Heart right ventricle (tissue), 16 donors: ENCODE measurements at regions not wholly inside any gene's neighbourhood (a gene's known extent, or its start where the extent isn't known, plus 50 kb on each side); places are given as distances from the start of the nearest gene placed in this dataset.

Experiments used
- ATAC-seq, 8 donors: fragments of 200-7000 bp; cut with Tn5 transposase; one replicate each; pipeline ENCODE4 v1.9.1; 2020; ENCODE audit warnings: mild to moderate bottlenecking in 8 of 8, moderate library complexity in 8 of 8, moderate number of reproducible peaks in 1 of 8
- DNase-seq, 2 donors: peaks; one replicate each; pipeline ENCODE4 v3.0.0-alpha.2; 2020
- H3K27ac ChIP-seq, 10 donors: fragments of 200-600 bp; sonication (generic) in 2 of 10; one replicate each; pipeline versions ENCODE4 v1.5.0 to v1.8.0; 2020 to 2022; ENCODE audit warnings: mild to moderate bottlenecking in 3 of 10
- H3K27me3 ChIP-seq, 7 donors: fragments of 200-600 bp; one replicate each; pipeline ENCODE4 v1.8.0; 2021 to 2022; ENCODE audit warnings: mild to moderate bottlenecking in 2 of 7
- H3K36me3 ChIP-seq, 9 donors: fragments of 200-600 bp; sonication (generic) in 1 of 9; one replicate each; pipeline versions ENCODE4 v1.5.0 to v1.8.0; 2020 to 2022; ENCODE audit warnings: mild to moderate bottlenecking in 2 of 9
- H3K4me1 ChIP-seq, 9 donors: fragments of 200-600 bp; sonication (generic) in 1 of 9; one replicate each; pipeline versions ENCODE4 v1.5.0 to v1.8.0; 2020 to 2022; ENCODE audit warnings: mild to moderate bottlenecking in 4 of 9
- H3K4me3 ChIP-seq, 10 donors: fragments of 200-600 bp; sonication (generic) in 2 of 10; one replicate each; pipeline versions ENCODE4 v1.5.0 to v1.8.0; 2020 to 2022; ENCODE audit warnings: mild to moderate bottlenecking in 7 of 10, moderate library complexity in 2 of 10
- H3K9me3 ChIP-seq, 11 donors: fragments of 200-600 bp in 10 of 11; sonication (generic) in 2 of 11; one replicate each; pipeline versions ENCODE4 v1.5.0 to v1.8.0; 2013 to 2022; ENCODE audit warnings: mild to moderate bottlenecking in 2 of 11, control low read depth in 1 of 11, moderate library complexity in 1 of 11
- WGBS, 2 donors: extraction: QIAGEN DNeasy Blood & Tissue Kit; methylation state at CpG; one replicate each; pipeline ENCODE4 v1.1.7; 2013; ENCODE audit warnings: inconsistent platforms in 1 of 2; 5-methylcytosine and 5-hydroxymethylcytosine counted together
- intact Hi-C, 10 donors: fragments of 100-400 bp; cut with DNase I; formaldehyde crosslinking; loops; one replicate each; pipeline versions ENCODE4 v1.11.1 to v1.14.2; 2022
- TF ChIP-seq, protein P1 (sequence below), 9 donors: fragments of 200-600 bp; sonication (generic) in 2 of 9; IDR thresholded peaks; one replicate each; pipeline versions ENCODE4 v1.5.0 to v1.8.0; 2021 to 2022; ENCODE audit warnings: antibody characterized with exemption in 9 of 9, mild to moderate bottlenecking in 5 of 9, moderate library complexity in 1 of 9
- donor health status: Arrhythmogenic right ventricular cardiomyopathy.
- donor health status: ischemic (EF 13 %, LVEDD 7.1; RV severe dilation, severe dysfunction).
- donor health status: healthy with polysubstance abuse.
- donor health status: DM: no; HTN: yes; CAD: no.
- donor health status: DM: no; HTN: no; CAD: no.
- donor health status: ischemic (EF 25% LVEDD 6.9; RV normal size, moderate dysfunction).
- donor health status: ischemic (EF 25% LVEDD 5.7; RV mildly dilated, moderate dysfunction).
- donor health status: healthy.
- donor health status: DM: yes; HTN: yes; CAD: no.
- donor health status: Ischemic cardiomyopathy.
- donor health status: ischemic (EF 35%, LVEDD 5.7; RV mildly dilated, moderate dysfunction).
- donor health status: nonischemic (EF 11% LVEDD 7.7; RV severe dilation, severe dysfunction).
- donor health status: DM: yes; HTN: yes; CAD: no.
- donor health status: PGD.
- donor health status: ischemic (EF 29% LVEDD 5.4; RV normal size, mild dysfunction).
- donor health status: nonischemic (EF 23%, LVEDD 6.1; RV moderate dilation, normal function).

DNA sequence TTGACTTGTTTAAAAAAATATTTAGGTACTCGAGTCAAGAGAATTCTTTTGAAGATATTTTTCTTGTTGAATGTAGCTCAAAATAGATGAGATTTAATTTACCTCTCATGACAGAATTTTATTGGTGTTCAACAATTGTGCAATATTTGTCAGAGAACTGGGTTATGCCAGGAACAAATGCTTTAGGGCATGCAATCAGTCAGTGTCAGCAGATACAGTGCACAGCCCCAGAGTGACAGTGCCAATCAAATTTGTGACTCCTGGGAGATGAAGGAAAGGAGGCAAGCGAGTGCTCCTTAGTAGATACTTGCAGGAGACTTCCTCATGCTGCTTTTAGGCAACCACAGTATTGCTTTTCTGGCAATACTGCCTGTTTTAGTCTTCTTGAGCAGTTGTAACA lies 81.2 kb upstream of the DSEL start:
- ATAC-seq (no peak), DNase-seq (no peak)
- TF ChIP-seq, protein P1, sequence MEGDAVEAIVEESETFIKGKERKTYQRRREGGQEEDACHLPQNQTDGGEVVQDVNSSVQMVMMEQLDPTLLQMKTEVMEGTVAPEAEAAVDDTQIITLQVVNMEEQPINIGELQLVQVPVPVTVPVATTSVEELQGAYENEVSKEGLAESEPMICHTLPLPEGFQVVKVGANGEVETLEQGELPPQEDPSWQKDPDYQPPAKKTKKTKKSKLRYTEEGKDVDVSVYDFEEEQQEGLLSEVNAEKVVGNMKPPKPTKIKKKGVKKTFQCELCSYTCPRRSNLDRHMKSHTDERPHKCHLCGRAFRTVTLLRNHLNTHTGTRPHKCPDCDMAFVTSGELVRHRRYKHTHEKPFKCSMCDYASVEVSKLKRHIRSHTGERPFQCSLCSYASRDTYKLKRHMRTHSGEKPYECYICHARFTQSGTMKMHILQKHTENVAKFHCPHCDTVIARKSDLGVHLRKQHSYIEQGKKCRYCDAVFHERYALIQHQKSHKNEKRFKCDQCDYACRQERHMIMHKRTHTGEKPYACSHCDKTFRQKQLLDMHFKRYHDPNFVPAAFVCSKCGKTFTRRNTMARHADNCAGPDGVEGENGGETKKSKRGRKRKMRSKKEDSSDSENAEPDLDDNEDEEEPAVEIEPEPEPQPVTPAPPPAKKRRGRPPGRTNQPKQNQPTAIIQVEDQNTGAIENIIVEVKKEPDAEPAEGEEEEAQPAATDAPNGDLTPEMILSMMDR (IDR thresholded peaks at IDR 0.05), result no peak
- Histone ChIP-seq H3K27ac (no peak overlapping the region), H3K9me3 (peaks cover 0 to 22% (median 0%) of the 10 kb centered on the region in 11 donors), H3K4me3 (no peak overlapping the region), H3K27me3 (no peaks in the 10 kb centered on the region), H3K36me3 (no peaks in the 10 kb centered on the region), H3K4me1 (no peaks in the 10 kb centered on the region)
- intact Hi-C loops, result no loop called here
- 64 to 78% methylated on average over 2 of the region's 2 CpGs for WGBS, 2 donors

DNA sequence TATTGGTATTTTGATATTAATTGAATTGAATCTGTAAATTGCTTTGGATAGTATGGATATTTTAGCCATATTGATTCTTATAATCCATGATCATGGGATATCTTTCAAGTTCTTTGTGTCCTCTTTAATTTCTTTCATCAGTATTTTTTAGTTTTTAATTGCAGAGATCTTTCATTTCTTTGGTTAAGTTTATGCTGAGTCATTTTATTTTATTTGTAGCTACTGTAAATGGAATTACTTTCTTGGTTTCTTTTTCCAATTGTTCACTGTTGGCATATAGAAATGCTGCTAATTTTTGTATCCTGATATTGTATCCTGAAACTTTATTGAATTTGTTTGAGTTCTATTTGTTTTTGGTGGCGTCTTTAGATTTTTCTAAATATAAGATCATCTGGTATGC lies 79.5 kb upstream of the DSEL start:
- Histone ChIP-seq H3K27ac (no peak overlapping the region), H3K9me3 (peaks cover 0 to 15% (median 0%) of the 10 kb centered on the region in 11 donors), H3K4me3 (no peak overlapping the region), H3K27me3 (no peaks in the 10 kb centered on the region), H3K36me3 (no peaks in the 10 kb centered on the region), H3K4me1 (no peaks in the 10 kb centered on the region)
- intact Hi-C loops, result no loop called here
- 92 to 98% methylated on average over 1 of the region's 1 CpG for WGBS, 2 donors
- no peak for DNase-seq
- TF ChIP-seq, protein P1 (IDR thresholded peaks at IDR 0.05), result no peak
- no peak for ATAC-seq

DNA sequence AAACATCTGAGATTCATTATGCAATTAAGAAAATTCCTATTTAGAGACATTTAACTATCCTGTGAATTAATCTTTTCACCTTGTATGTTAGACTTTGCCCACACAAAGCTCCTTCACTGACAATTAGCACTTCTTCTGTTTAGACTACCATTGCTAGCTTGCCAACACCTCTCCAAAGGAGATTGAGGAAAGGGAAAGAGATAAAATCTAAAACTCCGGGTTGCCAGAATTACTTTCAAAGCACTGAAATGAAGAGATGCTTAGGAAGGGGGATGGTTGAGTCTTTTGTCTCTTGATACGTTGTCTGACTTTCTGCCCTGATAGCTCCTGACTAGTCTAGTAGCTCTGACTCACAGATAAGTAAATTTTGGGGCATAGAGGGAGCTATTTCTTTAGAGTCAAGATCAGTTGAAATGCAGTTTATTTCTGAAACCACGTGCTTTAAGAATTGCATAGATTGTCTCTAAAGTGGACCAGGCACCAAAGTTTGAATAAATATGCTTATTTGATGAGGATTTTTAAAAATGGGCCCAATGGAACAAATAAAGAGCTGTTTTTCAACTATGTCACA lies 74.1 kb upstream of the DSEL start:
- Histone ChIP-seq H3K9me3 (peaks cover 0 to 10% (median 0%) of the 10 kb centered on the region in 11 donors), H3K4me1 (no peaks in the 10 kb centered on the region), H3K27ac (no peak overlapping the region), H3K36me3 (no peaks in the 10 kb centered on the region), H3K27me3 (no peaks in the 10 kb centered on the region), H3K4me3 (no peak overlapping the region)
- DNase-seq, result no peak
- ATAC-seq, result no peak
- intact Hi-C loops, result no loop called here
- WGBS, 2 donors, result 17 to 21% methylated on average over 3 of the region's 3 CpGs
- TF ChIP-seq, protein P1 (IDR thresholded peaks at IDR 0.05), result peak in 1 of 9 donors; percentile 5

DNA sequence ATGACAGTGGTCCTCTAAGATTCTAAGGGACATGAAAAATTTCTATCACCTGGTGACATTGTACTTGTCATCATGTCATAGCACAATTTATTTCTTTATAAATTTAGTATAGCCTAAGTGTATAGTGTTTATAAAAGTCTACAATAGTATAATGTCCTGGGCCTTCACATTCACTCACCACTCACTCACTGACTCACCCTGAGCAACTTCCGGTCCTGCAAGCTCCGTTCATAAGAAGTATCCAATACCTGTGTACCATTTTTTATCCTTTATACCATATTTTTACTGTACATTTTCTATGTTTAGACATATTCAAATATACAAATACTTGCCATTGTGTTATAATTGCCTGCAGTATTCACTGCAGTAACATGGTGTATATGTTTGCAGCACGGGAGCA lies 72.8 kb upstream of the DSEL start:
- WGBS, 2 donors, result 87 to 88% methylated on average over 3 of the region's 3 CpGs
- intact Hi-C loops, result no loop called here
- H3K4me3 ChIP-seq, result no peak overlapping the region
- no peaks in the 10 kb centered on the region for H3K27me3 ChIP-seq
- H3K27ac ChIP-seq, result no peak overlapping the region
- no peaks in the 10 kb centered on the region for H3K4me1 ChIP-seq
- TF ChIP-seq, protein P1 (IDR thresholded peaks at IDR 0.05), result no peak
- no peaks in the 10 kb centered on the region for H3K9me3 ChIP-seq
- ATAC-seq, result no peak
- DNase-seq, result no peak
- H3K36me3 ChIP-seq, result no peaks in the 10 kb centered on the region
